WTC11 (cell line): ENCODE measurements at regions not wholly inside any gene's neighbourhood (a gene's known extent, or its start where the extent isn't known, plus 50 kb on each side); places are given as distances from the start of the nearest gene placed in this dataset.

Source experiments
- ATAC-seq: fragments of 200-7000 bp; cut with Tn5 transposase; 2 replicates; pipeline ENCODE4 v1.10.0; 2021; ENCODE audit warnings: mild to moderate bottlenecking, moderate library complexity
- CTCF ChIA-PET: fragments of 300-600 bp; sonication (Branson Sonifier 250); formaldehyde crosslinking; loops from one replicate; lab custom pipeline; 2021; ENCODE audit warnings: antibody characterized with exemption; lab: Charles Lee
- POLR2A ChIA-PET: fragments of 350-600 bp; sonication (Branson Sonifier 250); formaldehyde crosslinking; loops from one replicate; lab custom pipeline; 2021; ENCODE audit warnings: antibody characterized with exemption; lab: Charles Lee
- DNase-seq: peaks from one replicate; pipeline ENCODE4 v3.0.0; 2021; ENCODE audit warnings: low spot score
- H3K27ac Mint-ChIP-seq: 2 replicates; pipeline ENCODE4 v1.8.0; 2021; ENCODE audit warnings: mixed read lengths
- H3K27me3 Mint-ChIP-seq: 2 replicates; pipeline ENCODE4 v1.8.0; 2021; ENCODE audit warnings: low read depth, mild to moderate bottlenecking, moderate library complexity, mixed read lengths
- H3K36me3 Mint-ChIP-seq: 2 replicates; pipeline ENCODE4 v1.8.0; 2021; ENCODE audit warnings: mixed read lengths
- H3K4me1 Mint-ChIP-seq: 2 replicates; pipeline ENCODE4 v1.8.0; 2022; ENCODE audit warnings: mixed read lengths
- H3K4me3 Mint-ChIP-seq: 2 replicates; pipeline ENCODE4 v1.8.0; 2021; ENCODE audit warnings: mild to moderate bottlenecking, moderate library complexity, mixed read lengths
- H3K9me3 Mint-ChIP-seq: 2 replicates; pipeline ENCODE4 v1.8.0; 2021; ENCODE audit warnings: mixed read lengths
- CREM ChIP-seq: sonication (generic); formaldehyde crosslinking; IDR thresholded peaks from 2 replicates; pipeline ENCODE4 v1.8.1; 2022; ENCODE audit warnings: mild to moderate bottlenecking, missing genetic modification reagents, moderate library complexity
- ESRRA ChIP-seq: sonication (generic); formaldehyde crosslinking; IDR thresholded peaks from 2 replicates; pipeline ENCODE4 v1.8.1; 2022; ENCODE audit warnings: mild to moderate bottlenecking, missing genetic modification reagents, borderline replicate concordance
- GRHL2 ChIP-seq: fragments of 250-450 bp; sonication (Bioruptor Pico); IDR thresholded peaks from 2 replicates; pipeline ENCODE4 v1.8.0; 2022; ENCODE audit warnings: mild to moderate bottlenecking, moderate library complexity; ENCODE audit not compliant: insufficient replicate concordance, severe bottlenecking
- MYBL2 ChIP-seq: sonication (generic); formaldehyde crosslinking; IDR thresholded peaks from 2 replicates; pipeline ENCODE4 v1.8.1; 2023; ENCODE audit warnings: mild to moderate bottlenecking, moderate library complexity, missing genetic modification reagents
- OVOL2 ChIP-seq: fragments of 250-450 bp; sonication (Bioruptor Pico); IDR thresholded peaks from 2 replicates; pipeline ENCODE4 v1.9.0; 2021; ENCODE audit warnings: mild to moderate bottlenecking, borderline replicate concordance
- PRRX2 ChIP-seq: fragments of 250-450 bp; sonication (Bioruptor Pico); IDR thresholded peaks from 2 replicates; pipeline ENCODE4 v1.8.0; 2021; ENCODE audit warnings: mild to moderate bottlenecking
- SMAD3 ChIP-seq: sonication (generic); formaldehyde crosslinking; IDR thresholded peaks from 2 replicates; pipeline ENCODE4 v1.8.0; 2022; ENCODE audit warnings: missing genetic modification reagents, mild to moderate bottlenecking, borderline replicate concordance
- TEAD1 ChIP-seq: sonication (generic); formaldehyde crosslinking; IDR thresholded peaks from 2 replicates; pipeline ENCODE4 v1.8.0; 2022; ENCODE audit warnings: mild to moderate bottlenecking, missing genetic modification reagents
- ZNF232 ChIP-seq: sonication (generic); formaldehyde crosslinking; IDR thresholded peaks from 2 replicates; pipeline ENCODE4 v1.8.0; 2022; ENCODE audit warnings: mild to moderate bottlenecking, missing genetic modification reagents
- ZNF671 ChIP-seq: fragments of 250-450 bp; sonication (Bioruptor Pico); IDR thresholded peaks from 2 replicates; pipeline ENCODE4 v1.8.0; 2021; ENCODE audit warnings: mild to moderate bottlenecking
- TF ChIP-seq, protein P1 (sequence below): fragments of 250-450 bp; sonication (Bioruptor Pico); IDR thresholded peaks from 2 replicates; pipeline ENCODE4 v1.9.0; 2021; ENCODE audit warnings: moderate library complexity, mild to moderate bottlenecking, inconsistent platforms, borderline replicate concordance
- TF ChIP-seq, protein P2 (sequence below): sonication (generic); formaldehyde crosslinking; IDR thresholded peaks from 2 replicates; pipeline ENCODE4 v1.8.1; 2022; ENCODE audit warnings: low read depth, mild to moderate bottlenecking, moderate library complexity, missing genetic modification reagents, borderline replicate concordance
- TF ChIP-seq, protein P3 (sequence below): fragments of 250-450 bp; sonication (Bioruptor Pico); IDR thresholded peaks from 2 replicates; pipeline ENCODE4 v1.8.0; 2021; ENCODE audit warnings: mild to moderate bottlenecking
- TF ChIP-seq, protein P4 (sequence below): fragments of 250-450 bp; sonication (Bioruptor Pico); IDR thresholded peaks from 2 replicates; pipeline ENCODE4 v1.9.0; 2021; ENCODE audit warnings: mild to moderate bottlenecking, borderline replicate concordance
- TF ChIP-seq, protein P5 (sequence below): sonication (generic); formaldehyde crosslinking; conservative IDR thresholded peaks from 2 replicates; pipeline ENCODE4 v1.8.1; 2023; ENCODE audit warnings: mild to moderate bottlenecking, low read depth, missing genetic modification reagents, moderate library complexity
- TF ChIP-seq, protein P6 (sequence below): fragments of 250-450 bp; sonication (Bioruptor Pico); conservative IDR thresholded peaks from 2 replicates; pipeline ENCODE4 v1.9.0; 2021; ENCODE audit warnings: mild to moderate bottlenecking
- TF ChIP-seq, protein P7 (sequence below): sonication (generic); formaldehyde crosslinking; IDR thresholded peaks from 2 replicates; pipeline ENCODE4 v1.8.0; 2023; ENCODE audit warnings: missing genetic modification reagents
- TF ChIP-seq, protein P8 (sequence below): sonication (generic); formaldehyde crosslinking; IDR thresholded peaks from 2 replicates; pipeline ENCODE4 v1.8.1; 2022; ENCODE audit warnings: mild to moderate bottlenecking, missing genetic modification reagents, moderate library complexity, borderline replicate concordance

DNA sequence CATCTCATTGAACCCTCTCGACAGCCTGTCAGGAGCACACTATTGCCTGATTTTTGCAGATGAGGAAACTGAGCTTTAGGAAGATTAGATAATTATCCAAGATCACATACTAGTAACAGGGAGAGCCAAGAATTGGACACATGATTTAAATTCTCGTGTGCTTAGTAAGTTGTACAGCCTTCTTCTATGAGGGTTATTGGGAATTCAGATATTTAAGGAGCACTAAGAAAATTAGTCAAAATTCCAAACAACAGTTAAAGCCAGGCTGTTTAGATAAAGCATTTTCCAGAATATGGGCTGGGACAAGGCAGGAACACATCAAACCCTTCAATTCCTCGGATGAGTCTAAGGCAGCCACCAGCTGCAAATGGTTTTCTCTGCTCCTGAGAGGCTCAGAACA is 148.8 kb downstream of the TMEM30B start:
- Mint-ChIP-seq H3K9me3 (peaks cover 29% of the 10 kb centered on the region), H3K27me3 (no peaks in the 10 kb centered on the region; the same call in 1 of the 2 replicates), H3K36me3 (peaks cover 26% of the 10 kb centered on the region), H3K4me1 (peaks cover 16% of the 10 kb centered on the region), H3K27ac (no peak overlapping the region), H3K4me3 (no peak overlapping the region)
- ATAC-seq (no peak), DNase-seq (no peak)
- CTCF ChIA-PET, result no interaction called here
- POLR2A ChIA-PET, result no interaction called here
- TF ChIP-seq, protein P1, sequence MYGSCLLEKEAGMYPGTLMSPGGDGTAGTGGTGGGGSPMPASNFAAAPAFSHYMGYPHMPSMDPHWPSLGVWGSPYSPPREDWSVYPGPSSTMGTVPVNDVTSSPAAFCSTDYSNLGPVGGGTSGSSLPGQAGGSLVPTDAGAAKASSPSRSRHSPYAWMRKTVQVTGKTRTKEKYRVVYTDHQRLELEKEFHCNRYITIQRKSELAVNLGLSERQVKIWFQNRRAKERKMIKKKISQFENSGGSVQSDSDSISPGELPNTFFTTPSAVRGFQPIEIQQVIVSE (CRISPR knock-in tag), result no peak
- no peak for TF ChIP-seq ZNF671 (CRISPR knock-in tag)
- no peak for TF ChIP-seq CREM
- TF ChIP-seq, protein P2, sequence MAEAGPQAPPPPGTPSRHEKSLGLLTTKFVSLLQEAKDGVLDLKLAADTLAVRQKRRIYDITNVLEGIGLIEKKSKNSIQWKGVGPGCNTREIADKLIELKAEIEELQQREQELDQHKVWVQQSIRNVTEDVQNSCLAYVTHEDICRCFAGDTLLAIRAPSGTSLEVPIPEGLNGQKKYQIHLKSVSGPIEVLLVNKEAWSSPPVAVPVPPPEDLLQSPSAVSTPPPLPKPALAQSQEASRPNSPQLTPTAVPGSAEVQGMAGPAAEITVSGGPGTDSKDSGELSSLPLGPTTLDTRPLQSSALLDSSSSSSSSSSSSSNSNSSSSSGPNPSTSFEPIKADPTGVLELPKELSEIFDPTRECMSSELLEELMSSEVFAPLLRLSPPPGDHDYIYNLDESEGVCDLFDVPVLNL (CRISPR knock-in tag), result no peak
- TF ChIP-seq, protein P3, sequence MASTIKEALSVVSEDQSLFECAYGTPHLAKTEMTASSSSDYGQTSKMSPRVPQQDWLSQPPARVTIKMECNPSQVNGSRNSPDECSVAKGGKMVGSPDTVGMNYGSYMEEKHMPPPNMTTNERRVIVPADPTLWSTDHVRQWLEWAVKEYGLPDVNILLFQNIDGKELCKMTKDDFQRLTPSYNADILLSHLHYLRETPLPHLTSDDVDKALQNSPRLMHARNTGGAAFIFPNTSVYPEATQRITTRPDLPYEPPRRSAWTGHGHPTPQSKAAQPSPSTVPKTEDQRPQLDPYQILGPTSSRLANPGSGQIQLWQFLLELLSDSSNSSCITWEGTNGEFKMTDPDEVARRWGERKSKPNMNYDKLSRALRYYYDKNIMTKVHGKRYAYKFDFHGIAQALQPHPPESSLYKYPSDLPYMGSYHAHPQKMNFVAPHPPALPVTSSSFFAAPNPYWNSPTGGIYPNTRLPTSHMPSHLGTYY (CRISPR knock-in tag), result no peak
- TF ChIP-seq, protein P4, sequence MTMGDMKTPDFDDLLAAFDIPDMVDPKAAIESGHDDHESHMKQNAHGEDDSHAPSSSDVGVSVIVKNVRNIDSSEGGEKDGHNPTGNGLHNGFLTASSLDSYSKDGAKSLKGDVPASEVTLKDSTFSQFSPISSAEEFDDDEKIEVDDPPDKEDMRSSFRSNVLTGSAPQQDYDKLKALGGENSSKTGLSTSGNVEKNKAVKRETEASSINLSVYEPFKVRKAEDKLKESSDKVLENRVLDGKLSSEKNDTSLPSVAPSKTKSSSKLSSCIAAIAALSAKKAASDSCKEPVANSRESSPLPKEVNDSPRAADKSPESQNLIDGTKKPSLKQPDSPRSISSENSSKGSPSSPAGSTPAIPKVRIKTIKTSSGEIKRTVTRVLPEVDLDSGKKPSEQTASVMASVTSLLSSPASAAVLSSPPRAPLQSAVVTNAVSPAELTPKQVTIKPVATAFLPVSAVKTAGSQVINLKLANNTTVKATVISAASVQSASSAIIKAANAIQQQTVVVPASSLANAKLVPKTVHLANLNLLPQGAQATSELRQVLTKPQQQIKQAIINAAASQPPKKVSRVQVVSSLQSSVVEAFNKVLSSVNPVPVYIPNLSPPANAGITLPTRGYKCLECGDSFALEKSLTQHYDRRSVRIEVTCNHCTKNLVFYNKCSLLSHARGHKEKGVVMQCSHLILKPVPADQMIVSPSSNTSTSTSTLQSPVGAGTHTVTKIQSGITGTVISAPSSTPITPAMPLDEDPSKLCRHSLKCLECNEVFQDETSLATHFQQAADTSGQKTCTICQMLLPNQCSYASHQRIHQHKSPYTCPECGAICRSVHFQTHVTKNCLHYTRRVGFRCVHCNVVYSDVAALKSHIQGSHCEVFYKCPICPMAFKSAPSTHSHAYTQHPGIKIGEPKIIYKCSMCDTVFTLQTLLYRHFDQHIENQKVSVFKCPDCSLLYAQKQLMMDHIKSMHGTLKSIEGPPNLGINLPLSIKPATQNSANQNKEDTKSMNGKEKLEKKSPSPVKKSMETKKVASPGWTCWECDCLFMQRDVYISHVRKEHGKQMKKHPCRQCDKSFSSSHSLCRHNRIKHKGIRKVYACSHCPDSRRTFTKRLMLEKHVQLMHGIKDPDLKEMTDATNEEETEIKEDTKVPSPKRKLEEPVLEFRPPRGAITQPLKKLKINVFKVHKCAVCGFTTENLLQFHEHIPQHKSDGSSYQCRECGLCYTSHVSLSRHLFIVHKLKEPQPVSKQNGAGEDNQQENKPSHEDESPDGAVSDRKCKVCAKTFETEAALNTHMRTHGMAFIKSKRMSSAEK (CRISPR knock-in tag), result no peak
- no peak for TF ChIP-seq SMAD3 (CRISPR knock-in tag)
- TF ChIP-seq, protein P5, sequence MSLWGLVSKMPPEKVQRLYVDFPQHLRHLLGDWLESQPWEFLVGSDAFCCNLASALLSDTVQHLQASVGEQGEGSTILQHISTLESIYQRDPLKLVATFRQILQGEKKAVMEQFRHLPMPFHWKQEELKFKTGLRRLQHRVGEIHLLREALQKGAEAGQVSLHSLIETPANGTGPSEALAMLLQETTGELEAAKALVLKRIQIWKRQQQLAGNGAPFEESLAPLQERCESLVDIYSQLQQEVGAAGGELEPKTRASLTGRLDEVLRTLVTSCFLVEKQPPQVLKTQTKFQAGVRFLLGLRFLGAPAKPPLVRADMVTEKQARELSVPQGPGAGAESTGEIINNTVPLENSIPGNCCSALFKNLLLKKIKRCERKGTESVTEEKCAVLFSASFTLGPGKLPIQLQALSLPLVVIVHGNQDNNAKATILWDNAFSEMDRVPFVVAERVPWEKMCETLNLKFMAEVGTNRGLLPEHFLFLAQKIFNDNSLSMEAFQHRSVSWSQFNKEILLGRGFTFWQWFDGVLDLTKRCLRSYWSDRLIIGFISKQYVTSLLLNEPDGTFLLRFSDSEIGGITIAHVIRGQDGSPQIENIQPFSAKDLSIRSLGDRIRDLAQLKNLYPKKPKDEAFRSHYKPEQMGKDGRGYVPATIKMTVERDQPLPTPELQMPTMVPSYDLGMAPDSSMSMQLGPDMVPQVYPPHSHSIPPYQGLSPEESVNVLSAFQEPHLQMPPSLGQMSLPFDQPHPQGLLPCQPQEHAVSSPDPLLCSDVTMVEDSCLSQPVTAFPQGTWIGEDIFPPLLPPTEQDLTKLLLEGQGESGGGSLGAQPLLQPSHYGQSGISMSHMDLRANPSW (CRISPR knock-in tag), result no peak
- TF ChIP-seq, protein P6, sequence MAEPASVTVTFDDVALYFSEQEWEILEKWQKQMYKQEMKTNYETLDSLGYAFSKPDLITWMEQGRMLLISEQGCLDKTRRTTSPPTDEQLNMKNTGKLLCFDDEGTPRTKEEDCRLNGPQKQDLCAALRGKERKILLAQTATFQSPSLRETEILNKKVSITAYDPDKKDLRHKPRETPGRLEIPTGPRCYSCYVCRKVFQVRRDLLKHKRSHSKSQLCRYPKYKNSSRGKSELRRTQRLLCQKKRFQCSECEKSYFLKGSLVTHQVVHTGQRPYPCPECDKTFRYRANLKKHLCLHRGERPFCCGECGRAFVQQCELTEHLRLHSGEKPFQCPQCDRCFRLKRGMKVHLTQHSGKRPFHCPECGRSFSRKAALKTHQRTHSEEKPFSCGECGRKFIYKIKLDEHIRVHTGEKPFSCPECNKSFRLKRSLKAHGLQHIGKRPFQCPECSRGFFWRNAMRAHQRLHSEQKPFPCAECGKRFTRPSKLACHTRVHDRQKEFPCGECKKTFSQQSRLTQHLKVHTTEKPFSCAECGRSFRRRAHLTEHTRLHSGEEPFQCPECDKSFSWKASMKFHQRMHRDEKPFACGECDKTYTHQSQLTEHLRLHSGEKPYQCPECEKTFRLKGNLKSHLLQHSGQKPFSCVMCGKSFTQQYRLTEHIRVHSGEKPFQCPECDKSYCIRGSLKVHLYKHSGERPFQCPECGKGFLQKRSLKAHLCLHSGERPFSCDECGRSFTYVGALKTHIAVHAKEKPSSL (CRISPR knock-in tag), result no peak
- no peak for TF ChIP-seq TEAD1 (CRISPR knock-in tag)
- TF ChIP-seq ESRRA (CRISPR knock-in tag), result no peak
- no peak for TF ChIP-seq PRRX2 (CRISPR knock-in tag)
- no peak for TF ChIP-seq OVOL2 (CRISPR knock-in tag)
- TF ChIP-seq, protein P7, sequence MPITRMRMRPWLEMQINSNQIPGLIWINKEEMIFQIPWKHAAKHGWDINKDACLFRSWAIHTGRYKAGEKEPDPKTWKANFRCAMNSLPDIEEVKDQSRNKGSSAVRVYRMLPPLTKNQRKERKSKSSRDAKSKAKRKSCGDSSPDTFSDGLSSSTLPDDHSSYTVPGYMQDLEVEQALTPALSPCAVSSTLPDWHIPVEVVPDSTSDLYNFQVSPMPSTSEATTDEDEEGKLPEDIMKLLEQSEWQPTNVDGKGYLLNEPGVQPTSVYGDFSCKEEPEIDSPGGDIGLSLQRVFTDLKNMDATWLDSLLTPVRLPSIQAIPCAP (CRISPR knock-in tag), result no peak
- TF ChIP-seq ZNF232 (CRISPR knock-in tag), result no peak
- TF ChIP-seq GRHL2 (CRISPR knock-in tag), result no peak
- no peak for TF ChIP-seq MYBL2 (CRISPR knock-in tag)
- TF ChIP-seq, protein P8, sequence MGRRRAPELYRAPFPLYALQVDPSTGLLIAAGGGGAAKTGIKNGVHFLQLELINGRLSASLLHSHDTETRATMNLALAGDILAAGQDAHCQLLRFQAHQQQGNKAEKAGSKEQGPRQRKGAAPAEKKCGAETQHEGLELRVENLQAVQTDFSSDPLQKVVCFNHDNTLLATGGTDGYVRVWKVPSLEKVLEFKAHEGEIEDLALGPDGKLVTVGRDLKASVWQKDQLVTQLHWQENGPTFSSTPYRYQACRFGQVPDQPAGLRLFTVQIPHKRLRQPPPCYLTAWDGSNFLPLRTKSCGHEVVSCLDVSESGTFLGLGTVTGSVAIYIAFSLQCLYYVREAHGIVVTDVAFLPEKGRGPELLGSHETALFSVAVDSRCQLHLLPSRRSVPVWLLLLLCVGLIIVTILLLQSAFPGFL (CRISPR knock-in tag), result no peak
